GM18505 (cell line): ENCODE measurements at regions not wholly inside any gene's neighbourhood (a gene's known extent, or its start where the extent isn't known, plus 50 kb on each side); places are given as distances from the start of the nearest gene placed in this dataset.
"Not testable (repeated sequence)": the region's sequence is repeated elsewhere in the genome, so short reads cannot be mapped to it uniquely, and the experiment has no call there.

Source experiments
- ATAC-seq: cut with Tn5 transposase; IDR thresholded peaks from one replicate; pipeline ENCODE4 v1.9.1; 2021; ENCODE audit not compliant: unreplicated experiment
- POLR2A ChIP-seq: IDR thresholded peaks from 4 replicates; pipeline ENCODE4 v1.6.1; 2011; ENCODE audit warnings: borderline replicate concordance; ENCODE audit not compliant: insufficient read depth, insufficient read length; ENCODE audit errors: extremely low read depth

DNA sequence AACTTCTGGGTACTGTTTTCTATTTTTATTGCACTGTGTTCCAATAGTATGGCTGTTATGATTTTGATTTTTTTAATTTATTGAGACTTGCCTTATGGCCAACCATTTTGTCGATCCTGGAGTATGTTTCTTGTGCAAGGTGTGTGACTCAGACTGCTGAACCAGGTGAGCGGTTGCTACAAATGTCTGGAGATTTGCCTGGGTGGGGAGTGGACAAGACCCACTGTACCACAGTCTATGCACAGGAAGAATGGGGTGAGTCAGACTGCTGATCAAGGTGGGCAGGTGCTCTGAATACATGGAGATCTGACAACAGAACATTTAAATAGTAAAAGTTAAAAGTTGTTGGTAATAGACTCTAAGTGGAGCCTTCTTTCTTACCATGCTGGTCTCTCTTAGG lies 609.2 kb downstream of the CSNK1G3 start:
- ATAC-seq, result no peak
- no peak for TF ChIP-seq POLR2A

DNA sequence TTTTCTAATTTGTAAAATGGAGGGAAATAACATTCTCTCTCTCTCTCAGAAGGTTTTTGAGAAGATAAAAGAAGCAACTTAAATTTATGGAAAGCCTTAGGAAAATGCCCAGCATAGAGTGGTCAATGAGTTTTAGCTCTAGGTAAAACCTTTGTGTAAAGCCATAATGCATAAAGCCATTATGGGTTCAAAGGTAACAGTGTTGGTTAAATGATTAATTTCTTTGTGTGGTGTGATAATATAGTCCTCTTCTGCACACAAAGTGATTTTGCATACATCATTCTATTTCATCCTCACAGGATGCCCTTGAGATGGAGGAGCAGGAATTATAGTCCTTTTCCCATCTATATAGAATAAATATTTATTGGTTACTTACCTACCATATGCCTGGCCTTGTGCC lies 602.9 kb downstream of the CSNK1G3 start:
- TF ChIP-seq POLR2A, result no peak
- no peak for ATAC-seq

GRCh38 chr5:124111886-124112285 lies 599.9 kb downstream of the CSNK1G3 start:
- no peak for TF ChIP-seq POLR2A
- no peak for ATAC-seq

- no peak for TF ChIP-seq POLR2A
- ATAC-seq, result no peak
Measured at GRCh38 chr5:124110942-124111341, 599.0 kb downstream of the CSNK1G3 start.

DNA sequence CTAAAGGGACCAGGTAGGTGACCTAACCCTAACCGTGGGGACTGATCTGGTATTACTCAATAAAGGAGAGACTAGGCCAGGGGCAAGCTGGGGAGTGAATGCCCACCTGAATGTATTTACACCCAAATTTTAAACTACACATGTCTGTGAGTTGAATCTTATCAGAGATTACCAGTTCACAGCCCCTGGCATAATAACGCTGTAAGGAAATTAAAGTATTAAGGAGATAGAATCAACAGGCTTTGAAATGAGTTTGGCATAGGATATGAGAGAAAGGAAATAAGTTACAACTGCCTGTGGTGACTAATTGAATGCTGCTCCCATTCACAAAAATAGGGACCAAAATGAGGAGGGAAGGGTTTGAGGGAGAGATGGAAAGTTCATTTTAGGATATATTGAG lies 593.3 kb downstream of the CSNK1G3 start:
- no peak for ATAC-seq
- no peak for TF ChIP-seq POLR2A

- TF ChIP-seq POLR2A, result no peak
- no peak for ATAC-seq
Measured at GRCh38 chr5:124104821-124105220, 592.8 kb downstream of the CSNK1G3 start.

- TF ChIP-seq POLR2A, result no peak
Measured at GRCh38 chr5:124104344-124104743, 592.4 kb downstream of the CSNK1G3 start.

DNA sequence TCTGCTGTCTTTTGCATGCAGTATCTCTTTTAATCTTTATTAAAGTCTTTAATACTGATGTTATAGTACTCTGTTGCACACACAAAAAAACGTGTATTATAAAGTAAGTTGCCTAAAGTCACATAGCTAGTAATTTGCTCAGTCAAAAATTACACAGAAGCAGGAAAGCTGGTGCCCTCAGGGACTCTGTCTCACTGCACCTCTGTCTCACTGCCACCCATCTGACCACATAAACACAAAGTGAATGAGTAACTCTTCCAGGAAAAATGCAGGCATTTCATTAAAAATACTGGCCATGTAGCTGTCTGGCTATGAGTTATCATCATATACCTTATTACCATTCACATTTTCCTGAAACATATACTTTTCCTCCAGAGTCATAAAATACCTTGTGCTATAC lies 591.7 kb downstream of the CSNK1G3 start:
- TF ChIP-seq POLR2A, result no peak
- no peak for ATAC-seq

More at GRCh38 chr5:124104344-124104743, 592.4 kb downstream of the CSNK1G3 start:
- ATAC-seq, result no peak

- ATAC-seq, result not testable (repeated sequence)
Measured at GRCh38 chr5:124103056-124103455, 591.1 kb downstream of the CSNK1G3 start.

DNA sequence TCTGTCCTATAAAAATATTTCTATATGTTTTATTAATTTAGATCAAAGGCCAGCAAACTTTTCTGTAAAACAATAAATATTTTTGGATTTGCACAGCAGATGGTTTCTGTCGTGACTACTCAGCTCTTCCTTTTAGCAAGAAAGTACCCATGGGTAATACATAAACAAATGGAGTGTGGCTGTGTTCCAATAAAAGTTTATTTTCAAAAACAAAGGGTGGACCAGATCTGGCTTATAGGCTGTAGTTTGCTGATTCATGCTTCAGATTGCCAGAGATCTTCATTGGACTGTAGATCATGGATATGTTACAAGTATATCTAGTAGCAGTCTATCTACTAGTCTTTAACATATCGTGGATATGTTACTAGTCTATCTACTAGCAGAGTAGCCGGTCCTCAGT lies 590.5 kb downstream of the CSNK1G3 start:
- no peak for TF ChIP-seq POLR2A
- no peak for ATAC-seq

DNA sequence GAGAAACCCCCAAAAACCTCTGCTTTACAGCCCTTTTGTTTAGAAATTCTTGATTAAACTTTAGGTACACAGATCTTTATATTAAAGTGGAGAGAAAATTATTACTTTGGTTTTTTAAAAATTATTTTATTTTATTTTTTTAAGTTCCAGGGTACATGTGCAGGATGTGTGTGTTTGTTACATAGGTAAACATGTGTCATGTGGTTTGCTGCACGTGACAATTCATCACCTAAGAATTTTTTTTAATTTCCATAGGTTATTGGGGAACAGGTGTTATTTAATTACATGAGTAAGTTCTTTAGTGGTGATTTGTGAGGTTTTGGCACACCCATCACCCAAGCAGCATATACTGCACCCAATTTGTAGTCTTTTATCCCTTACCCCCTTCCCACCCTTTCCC lies 581.7 kb downstream of the CSNK1G3 start:
- ATAC-seq, result no peak
- TF ChIP-seq POLR2A, result no peak

DNA sequence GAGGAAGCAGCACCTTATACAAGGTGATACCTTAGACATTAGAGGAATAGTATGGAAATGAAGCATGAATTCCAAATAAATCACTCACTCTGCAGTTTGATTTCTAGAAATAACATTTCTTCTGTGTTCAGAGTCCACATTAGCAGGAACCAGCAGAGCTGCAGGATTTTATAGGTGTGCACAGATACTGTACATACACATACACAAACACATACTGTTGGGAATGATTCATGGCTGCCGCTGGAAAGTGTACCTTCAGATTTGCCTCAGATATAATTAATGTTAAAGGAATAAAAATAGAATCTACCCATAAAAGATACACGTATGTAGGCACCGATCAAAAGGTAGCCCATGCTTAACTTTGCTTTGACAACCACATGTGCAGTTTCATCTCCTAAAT lies 578.1 kb downstream of the CSNK1G3 start:
- ATAC-seq, result no peak
- TF ChIP-seq POLR2A, result no peak

- no peak for TF ChIP-seq POLR2A
- no peak for ATAC-seq
Measured at GRCh38 chr5:124089578-124089977, 577.6 kb downstream of the CSNK1G3 start.

- no peak for ATAC-seq
Measured at GRCh38 chr5:124088289-124089032, 576.5 kb downstream of the CSNK1G3 start.

DNA sequence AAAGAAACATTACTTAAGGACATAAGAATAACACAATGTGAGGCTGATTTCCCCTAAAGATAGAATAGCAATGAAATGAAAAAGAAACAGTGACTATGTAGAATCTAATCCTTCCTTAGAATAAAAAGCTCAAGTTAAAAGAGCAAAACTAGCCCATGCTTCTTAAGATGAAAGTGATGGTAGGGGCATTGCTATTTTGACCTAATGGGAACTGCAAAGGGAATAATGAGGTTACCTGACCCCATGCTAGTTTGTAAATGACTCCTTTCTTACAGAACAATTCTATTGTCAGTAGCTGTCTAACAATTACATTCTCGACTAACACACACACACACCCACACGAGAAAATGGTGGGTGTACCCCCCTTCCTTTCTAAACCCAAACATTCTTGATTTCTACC lies 575.8 kb downstream of the CSNK1G3 start:
- no peak for ATAC-seq
- TF ChIP-seq POLR2A, result no peak

More at GRCh38 chr5:124088289-124089032, 576.5 kb downstream of the CSNK1G3 start:
- no peak for TF ChIP-seq POLR2A
